ENCODE measurements at regions not wholly inside any gene's neighbourhood (a gene's known extent, or its start where the extent isn't known, plus 50 kb on each side); places are given as distances from the start of the nearest gene placed in this dataset.

GRCh38 chr2:221915926-221916325, 343.8 kb upstream of the EPHA4 start:
- H3K79me1 ChIP-seq (ENCODE audit: low read depth, low read length), result no peaks in the 10 kb centered on the region
- no peak overlapping the region for H2BK12ac ChIP-seq (ENCODE audit: low read depth, low read length)
- peaks cover 0 to 6% (median 3%) of the 10 kb centered on the region in 4 experiments; a peak in 2 of 7 replicates for H3K4me1 ChIP-seq (replicated peaks in 1 of 4; ENCODE audit: control insufficient read depth in 3 of 4, insufficient read depth in 4 of 4, low read length in 3 of 4)
- H3K9me3 ChIP-seq (ENCODE audit: insufficient read depth in 2 of 2, low read depth in 1 of 2, low read length in 1 of 2), result no peaks in the 10 kb centered on the region
- no peak overlapping the region for H3K4ac ChIP-seq (replicated peaks; ENCODE audit: insufficient read length, low read depth, low read length)
- no peak overlapping the region for H2BK120ac ChIP-seq (replicated peaks; ENCODE audit: low read depth, low read length)
- H3K79me2 ChIP-seq (ENCODE audit: control insufficient read depth in 1 of 2, insufficient read depth in 2 of 2, low read length in 2 of 2), result no peaks in the 10 kb centered on the region
- ChIA-PET CTCF (ENCODE audit: partially characterized antibody) (interaction anchor here (0.6 to 1.2 kb wide), 3 partner anchors 10 to 543 kb away, joined by 3 read pairs; no protein-coding TSS in a partner anchor), POLR2A (ENCODE audit: partially characterized antibody) (no interaction called here)
- no peak overlapping the region for H2AK5ac ChIP-seq (ENCODE audit: low read depth, low read length)
- H2BK5ac ChIP-seq (ENCODE audit: low read depth, low read length), result no peak overlapping the region
- no peak overlapping the region for H3K4me2 ChIP-seq (ENCODE audit: insufficient read depth in 1 of 2, low read depth in 2 of 2, low read length in 2 of 2)
- no peak for FAIRE-seq
- no peaks in the 10 kb centered on the region for H3K27me3 ChIP-seq (replicated peaks in 1 of 4; ENCODE audit: control insufficient read depth in 3 of 4, extremely low read depth in 1 of 4, insufficient read depth in 3 of 4, low read length in 3 of 4)
- no peak overlapping the region for H3K18ac ChIP-seq (ENCODE audit: extremely low read depth, low read length)
- WGBS, 2 experiments (ENCODE audit: extremely low coverage in 1 of 2, insufficient coverage in 1 of 2, insufficient read length in 1 of 2, insufficient replicate concordance in 2 of 2, low coverage in 1 of 2, low lambda C conversion rate in 2 of 2, missing lambda C conversion rate in 1 of 2), result 93% methylated on average over 2 of the region's 2 CpGs; no CpG with 5 or more reads in 1 of the 2 experiments
- no peak overlapping the region for H2BK20ac ChIP-seq (ENCODE audit: low read length)
- TF ChIP-seq MAFK (IDR thresholded peaks at IDR 0.05; ENCODE audit: low read depth, low read length) (no peak), RNF2 (IDR thresholded peaks at IDR 0.05; ENCODE audit: borderline replicate concordance, low read depth, low read length, missing control alignments, poor library complexity, severe bottlenecking) (no peak), JUN (IDR thresholded peaks at IDR 0.05; ENCODE audit: low read depth, low read length) (no peak), SP4 (IDR thresholded peaks at IDR 0.05; ENCODE audit: low read length) (no peak), USF2 (IDR thresholded peaks at IDR 0.05; ENCODE audit: low read length) (no peak), SIRT6 (IDR thresholded peaks at IDR 0.05; ENCODE audit: low read length) (no peak), YY1 (IDR thresholded peaks at IDR 0.05; ENCODE audit: low read depth, low read length) (no peak)
- H3K36me3 ChIP-seq (ENCODE audit: control insufficient read depth in 2 of 4, insufficient read depth in 4 of 4, low read length in 3 of 4), result no peaks in the 10 kb centered on the region
- H4K91ac ChIP-seq (replicated peaks; ENCODE audit: insufficient read length, low read length), result no peak overlapping the region
- H3K9ac ChIP-seq (replicated peaks in 1 of 4; ENCODE audit: extremely low read depth in 1 of 4, low read depth in 3 of 4, low read length in 3 of 4), result no peak overlapping the region; a peak in 1 of 7 replicates
- H3K23me2 ChIP-seq (ENCODE audit: low read depth, low read length), result no peaks in the 10 kb centered on the region; the same call in 1 of the 2 replicates
- no peak overlapping the region for H3K27ac ChIP-seq (ENCODE audit: low read depth, low read length)
- no peak for DNase-seq (ENCODE audit: low read depth in 1 of 2, low spot score in 2 of 2)
- 0 out of 2 replicates have a peak overlapping the region, but pooled peaks have one; percentile 12 for H2BK15ac ChIP-seq (ENCODE audit: low read length)
- no peaks in the 10 kb centered on the region for H4K20me1 ChIP-seq (replicated peaks in 1 of 2; ENCODE audit: control insufficient read depth in 1 of 2, insufficient read depth in 2 of 2, low read length in 2 of 2)
- no peak overlapping the region for H4K5ac ChIP-seq (ENCODE audit: insufficient read length, low read depth, low read length)
- no peak overlapping the region for H4K8ac ChIP-seq (ENCODE audit: extremely low read depth, insufficient read depth, low read length)
- no peak overlapping the region for H3K4me3 ChIP-seq (ENCODE audit: extremely low read depth in 1 of 4, insufficient read depth in 2 of 4, low read depth in 3 of 4, low read length in 4 of 4)
- no peak overlapping the region for H2AFZ ChIP-seq (ENCODE audit: low read length)
- no peak overlapping the region for H3K56ac ChIP-seq (replicated peaks; ENCODE audit: insufficient read length, low read depth, low read length)
- H3K23ac ChIP-seq (ENCODE audit: insufficient read length), result no peak overlapping the region
- H3K14ac ChIP-seq (ENCODE audit: insufficient read length), result no peak overlapping the region

All from H1 (cell line).